Skeletal muscle tissue (tissue), 3 donors: ENCODE measurements at regions not wholly inside any gene's neighbourhood (a gene's known extent, or its start where the extent isn't known, plus 50 kb on each side); places are given as distances from the start of the nearest gene placed in this dataset.

Experiments
- H3K27ac ChIP-seq: one replicate; pipeline ENCODE4 v1.7.0; 2013; ENCODE audit warnings: mild to moderate bottlenecking, low read depth, low read length, inconsistent platforms
- H3K27me3 ChIP-seq, 3 donors: one replicate each; pipeline ENCODE4 v1.7.0; 2013; ENCODE audit warnings: low read length in 3 of 3; ENCODE audit not compliant: control insufficient read depth in 3 of 3, insufficient read depth in 3 of 3
- H3K36me3 ChIP-seq, 3 donors: one replicate each; pipeline ENCODE4 v1.7.0; 2013; ENCODE audit warnings: low read length in 3 of 3; ENCODE audit not compliant: control insufficient read depth in 3 of 3, insufficient read depth in 3 of 3
- H3K4me1 ChIP-seq, 3 donors: one replicate each; pipeline ENCODE4 v1.7.0; 2013; ENCODE audit warnings: low read length in 3 of 3, mild to moderate bottlenecking in 3 of 3; ENCODE audit not compliant: control insufficient read depth in 3 of 3, insufficient read depth in 3 of 3
- H3K4me3 ChIP-seq, 3 donors: one replicate each; pipeline ENCODE4 v1.7.0; 2013; ENCODE audit warnings: low read length in 3 of 3
- H3K9ac ChIP-seq, 3 donors: one replicate each; pipeline ENCODE4 v1.7.0; 2013; ENCODE audit warnings: low read length in 3 of 3, mild to moderate bottlenecking in 3 of 3, moderate library complexity in 2 of 3, low read depth in 1 of 3
- H3K9me3 ChIP-seq, 3 donors: one replicate each; pipeline ENCODE4 v1.7.0; 2013; ENCODE audit warnings: low read length in 3 of 3; ENCODE audit not compliant: control insufficient read depth in 3 of 3
- donor health status: Osteomylitis.

GRCh38 chr12:114826244-114826643 lies 142.3 kb upstream of the TBX3 start:
- no peaks in the 10 kb centered on the region for H3K36me3 ChIP-seq
- H3K27ac ChIP-seq: no peak overlapping the region
- H3K9ac ChIP-seq: no peak overlapping the region
- H3K4me3 ChIP-seq: no peak overlapping the region
- no peaks in the 10 kb centered on the region for H3K27me3 ChIP-seq
- no peaks in the 10 kb centered on the region for H3K4me1 ChIP-seq
- H3K9me3 ChIP-seq: no peaks in the 10 kb centered on the region

- Histone ChIP-seq H3K4me3 (no peak overlapping the region), H3K27me3 (no peaks in the 10 kb centered on the region), H3K36me3 (no peaks in the 10 kb centered on the region), H3K9me3 (no peaks in the 10 kb centered on the region), H3K9ac (no peak overlapping the region), H3K4me1 (no peaks in the 10 kb centered on the region), H3K27ac (no peak overlapping the region)
Observed at GRCh38 chr12:114823724-114824123, 139.7 kb upstream of the TBX3 start.

- Histone ChIP-seq H3K4me3 (no peak overlapping the region), H3K27ac (no peak overlapping the region), H3K9me3 (no peaks in the 10 kb centered on the region), H3K4me1 (peaks cover 7 to 12% (median 8%) of the 10 kb centered on the region in 3 donors), H3K9ac (no peak overlapping the region), H3K36me3 (no peaks in the 10 kb centered on the region), H3K27me3 (no peaks in the 10 kb centered on the region)
Observed at GRCh38 chr12:114821570-114821969, 137.6 kb upstream of the TBX3 start.

- Histone ChIP-seq H3K27me3 (no peaks in the 10 kb centered on the region), H3K27ac (no peak overlapping the region), H3K9me3 (no peaks in the 10 kb centered on the region), H3K9ac (no peak overlapping the region), H3K4me3 (no peak overlapping the region), H3K36me3 (no peaks in the 10 kb centered on the region), H3K4me1 (peaks cover 7 to 12% (median 8%) of the 10 kb centered on the region in 3 donors)
Observed at GRCh38 chr12:114820796-114821195, 136.8 kb upstream of the TBX3 start.

GRCh38 chr12:114817571-114818425 lies 133.8 kb upstream of the TBX3 start:
- H3K27ac ChIP-seq: peak overlapping the region; percentile 65
- H3K4me1 ChIP-seq: peaks cover 7 to 12% (median 8%) of the 10 kb centered on the region in 3 donors
- no peaks in the 10 kb centered on the region for H3K9me3 ChIP-seq
- H3K27me3 ChIP-seq: no peaks in the 10 kb centered on the region
- H3K9ac ChIP-seq: peak overlapping the region in 1 of 3 donors; percentile 25
- no peaks in the 10 kb centered on the region for H3K36me3 ChIP-seq
- H3K4me3 ChIP-seq: peak overlapping the region; percentile 2 to 51 (median 45)

GRCh38 chr12:114815026-114815795 lies 131.2 kb upstream of the TBX3 start:
- H3K9ac ChIP-seq: no peak overlapping the region
- peaks cover 7 to 12% (median 8%) of the 10 kb centered on the region in 3 donors for H3K4me1 ChIP-seq
- H3K27ac ChIP-seq: no peak overlapping the region
- H3K27me3 ChIP-seq: no peaks in the 10 kb centered on the region
- H3K9me3 ChIP-seq: no peaks in the 10 kb centered on the region
- no peaks in the 10 kb centered on the region for H3K36me3 ChIP-seq
- H3K4me3 ChIP-seq: no peak overlapping the region

GRCh38 chr12:114812858-114813761 lies 129.1 kb upstream of the TBX3 start:
- peaks cover 7 to 9% (median 8%) of the 10 kb centered on the region in 3 donors for H3K4me1 ChIP-seq
- H3K4me3 ChIP-seq: no peak overlapping the region
- no peaks in the 10 kb centered on the region for H3K36me3 ChIP-seq
- no peak overlapping the region for H3K9ac ChIP-seq
- no peak overlapping the region for H3K27ac ChIP-seq
- H3K27me3 ChIP-seq: peaks cover 2 to 7% (median 4%) of the 10 kb centered on the region in 3 donors
- H3K9me3 ChIP-seq: no peaks in the 10 kb centered on the region

- no peak overlapping the region for H3K27ac ChIP-seq
- no peak overlapping the region for H3K4me3 ChIP-seq
- H3K9me3 ChIP-seq: no peaks in the 10 kb centered on the region
- peaks cover under 1 to 2% (median 1%) of the 10 kb centered on the region in 3 donors for H3K4me1 ChIP-seq
- no peaks in the 10 kb centered on the region for H3K36me3 ChIP-seq
- no peak overlapping the region for H3K9ac ChIP-seq
- H3K27me3 ChIP-seq: peaks cover 2 to 7% (median 4%) of the 10 kb centered on the region in 3 donors
Observed at GRCh38 chr12:114812384-114812783, 128.4 kb upstream of the TBX3 start.

GRCh38 chr12:114809097-114809496 lies 125.1 kb upstream of the TBX3 start:
- Histone ChIP-seq H3K27ac (no peak overlapping the region), H3K9me3 (no peaks in the 10 kb centered on the region), H3K27me3 (peaks cover 2 to 7% (median 4%) of the 10 kb centered on the region in 3 donors)

More at GRCh38 chr12:114809097-114809496, 125.1 kb upstream of the TBX3 start:
- H3K4me1 ChIP-seq: no peaks in the 10 kb centered on the region
- H3K36me3 ChIP-seq: no peaks in the 10 kb centered on the region
- no peak overlapping the region for H3K4me3 ChIP-seq
- H3K9ac ChIP-seq: no peak overlapping the region
